NCI-H82 treated with DMSO at 0.1 percent for 48 hours (cell line): ENCODE measurements at regions not wholly inside any gene's neighbourhood (a gene's known extent, or its start where the extent isn't known, plus 50 kb on each side); places are given as distances from the start of the nearest gene placed in this dataset.
A peak's percentile ranks its signal among the peaks of the same experiment; 100 is the strongest.
"Not testable (repeated sequence)": the region's sequence is repeated elsewhere in the genome, so short reads cannot be mapped to it uniquely, and the experiment has no call there.

ENCODE experiments used
- DNase-seq: peaks from one replicate; lab custom pipeline; 2025; ENCODE audit not compliant: unreplicated experiment; lab: John Stamatoyannopoulos, UW

DNA sequence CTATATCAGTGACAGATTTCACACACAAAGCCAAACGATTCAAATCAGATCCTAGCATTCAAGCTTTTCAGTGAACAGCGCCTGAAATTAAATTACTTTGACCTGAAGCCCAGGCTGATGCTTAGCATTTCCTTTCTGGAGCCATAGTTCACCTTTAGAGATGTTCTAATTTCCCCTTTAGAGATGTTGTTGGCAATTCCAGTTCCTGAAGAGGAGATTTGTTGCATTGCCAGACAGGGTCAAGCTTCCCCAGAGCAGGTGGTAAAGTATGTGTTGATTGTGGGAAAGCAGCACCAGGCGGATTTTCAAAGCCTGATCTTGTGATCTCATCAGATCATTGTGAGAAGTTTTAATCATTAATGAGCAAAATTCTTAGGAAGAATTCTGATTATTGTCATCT lies 609.8 kb upstream of the KLF12 start:
- DNase-seq: peak; percentile 57

DNA sequence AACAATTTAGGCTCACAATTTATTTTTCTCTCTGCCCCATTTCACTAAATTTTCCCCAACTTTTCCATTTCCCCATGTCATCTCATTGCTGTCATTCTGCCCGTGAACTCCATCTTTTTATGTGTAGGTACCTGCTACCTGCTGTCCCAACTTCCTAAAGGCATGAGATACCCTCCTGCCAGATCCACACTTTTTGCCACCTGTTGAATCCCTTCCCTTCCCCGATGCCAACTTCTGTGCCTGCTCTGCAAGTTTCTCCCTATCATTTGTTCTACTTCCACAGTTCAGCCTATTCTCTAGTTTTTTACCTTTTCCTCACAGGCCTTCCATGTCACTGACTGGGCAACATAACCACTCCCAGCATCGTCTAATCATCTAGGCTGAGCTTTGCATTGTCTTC lies 607.5 kb upstream of the KLF12 start:
- DNase-seq: no peak

DNA sequence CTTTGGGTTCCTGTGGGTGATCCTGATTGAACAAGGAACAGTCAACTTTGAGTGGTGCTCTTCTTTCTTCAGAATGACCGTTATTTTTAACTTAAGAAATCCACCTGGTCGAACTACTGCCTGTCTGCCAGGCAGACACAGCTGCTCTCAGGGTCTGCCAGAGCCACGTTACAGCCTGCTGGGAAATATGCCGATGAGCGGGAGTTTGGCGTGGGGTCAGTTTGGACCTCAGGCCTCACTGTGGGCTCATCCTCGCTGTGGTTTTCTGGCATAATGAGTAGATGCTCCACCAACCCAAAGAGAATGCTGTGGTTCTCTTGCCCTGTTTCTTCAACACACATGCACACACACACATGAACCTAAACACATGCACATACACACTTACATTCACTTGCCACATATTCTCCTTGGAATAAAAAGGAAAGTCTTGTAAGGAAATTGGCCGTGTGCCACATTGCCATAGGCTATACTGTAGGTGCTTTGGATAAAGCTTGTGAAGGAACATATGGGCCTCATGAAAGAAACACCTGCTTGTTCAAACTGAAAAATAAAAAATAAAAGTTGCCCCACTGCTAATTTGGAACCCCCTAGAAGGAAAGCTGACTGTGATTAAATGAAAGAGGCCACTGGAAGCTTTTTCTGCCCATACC lies 598.7 kb upstream of the KLF12 start:
- DNase-seq: no peak

DNA sequence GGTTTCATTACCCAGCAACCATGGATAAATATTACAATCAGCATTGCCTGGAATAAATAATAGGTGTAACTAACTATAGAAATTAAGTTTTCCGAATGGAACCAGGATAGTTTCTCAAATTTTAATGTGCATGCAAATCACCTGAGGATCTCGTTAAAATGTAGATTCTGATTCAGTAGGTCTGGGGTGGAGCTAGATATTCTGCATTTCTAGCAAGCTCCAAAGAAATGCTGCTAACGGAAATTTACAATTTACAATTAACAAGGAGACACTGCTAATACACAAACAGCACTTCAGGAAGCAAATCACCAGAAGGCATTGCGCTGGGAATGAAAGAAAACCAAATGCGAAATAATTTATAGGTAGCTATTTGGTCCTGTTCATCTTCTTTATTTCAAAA lies 597.5 kb upstream of the KLF12 start:
- no peak for DNase-seq

DNA sequence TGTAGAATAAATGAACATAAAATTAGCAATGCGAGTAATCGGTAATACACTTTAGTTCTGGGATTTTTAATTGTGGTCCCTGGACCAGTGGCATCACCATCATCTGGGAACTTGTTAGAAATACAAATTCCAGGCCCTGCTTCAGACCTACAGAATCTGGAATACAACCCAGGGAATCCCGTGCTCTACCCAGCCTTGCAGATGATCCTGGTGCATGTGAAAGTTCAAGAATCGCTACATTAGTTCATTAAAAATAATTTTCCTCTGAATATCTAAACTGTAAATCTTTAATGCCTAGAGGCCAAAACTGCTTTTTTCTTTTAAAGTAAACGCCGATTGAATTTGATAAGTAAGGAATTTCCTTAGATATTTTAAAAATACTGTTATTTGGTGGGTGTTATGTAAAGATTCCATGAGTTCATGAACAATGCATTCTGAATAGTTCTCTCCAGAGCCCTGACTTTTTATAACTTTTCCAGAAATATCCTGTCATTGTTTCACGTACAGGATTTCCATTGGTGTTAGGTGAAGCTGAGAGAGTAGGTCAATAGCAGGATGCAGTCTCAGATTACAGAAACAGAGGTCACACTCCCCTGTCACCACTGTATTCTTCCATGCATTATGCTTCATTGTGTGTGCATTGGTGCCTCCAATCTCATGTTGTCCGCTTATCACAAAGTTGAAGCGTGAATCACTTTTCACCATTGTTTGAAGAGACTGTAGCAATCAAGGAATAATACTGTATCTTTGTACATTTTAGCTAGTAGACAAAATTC lies 596.5 kb upstream of the KLF12 start:
- no peak for DNase-seq

DNA sequence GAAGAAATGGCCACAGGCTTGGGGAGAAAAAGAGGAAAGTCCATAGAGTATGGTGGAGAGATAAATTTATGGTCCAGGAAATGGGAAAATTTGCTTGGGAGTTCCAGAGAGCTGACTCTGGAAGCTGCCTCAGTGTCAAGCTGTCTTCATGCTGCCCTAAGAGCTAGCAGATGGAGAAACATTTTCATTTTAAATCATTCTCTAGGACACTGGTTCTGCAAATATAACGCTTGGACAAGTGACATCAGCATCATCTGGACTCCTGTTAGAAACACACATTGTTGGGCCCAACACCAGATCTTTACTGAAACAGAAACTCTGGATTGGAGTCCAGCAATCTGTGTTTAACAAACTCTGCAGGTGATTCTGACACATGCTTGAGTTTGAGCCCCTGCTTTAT lies 592.0 kb upstream of the KLF12 start:
- DNase-seq: no peak

DNA sequence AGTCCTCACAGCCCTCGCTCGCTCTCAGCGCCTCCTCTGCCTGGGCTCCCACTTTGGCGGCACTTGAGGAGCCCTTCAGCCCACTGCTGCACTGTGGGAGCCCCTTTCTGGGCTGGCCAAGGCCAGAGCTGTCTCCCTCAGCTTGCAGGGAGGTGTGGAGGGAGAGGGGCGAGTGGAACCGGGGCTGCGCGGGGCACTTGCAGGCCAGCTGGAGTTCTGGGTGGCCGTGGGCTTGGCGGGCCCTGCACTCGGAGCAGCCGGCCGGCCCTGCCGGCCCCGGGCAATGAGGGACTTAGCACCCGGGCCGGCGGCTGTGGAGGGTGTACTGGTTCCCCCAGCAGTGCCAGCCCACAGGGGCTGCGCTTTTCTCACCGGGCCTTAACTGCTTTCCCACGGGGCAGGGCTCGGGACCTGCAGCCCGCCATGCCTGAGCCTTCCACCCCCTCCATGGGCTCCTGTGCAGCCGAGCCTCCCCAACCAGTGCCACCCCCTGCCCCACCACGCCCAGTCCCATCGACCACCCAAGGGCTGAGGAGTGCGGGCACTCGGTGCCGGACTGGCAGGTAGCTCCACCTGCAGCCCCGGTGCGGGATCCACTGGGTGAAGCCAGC lies 584.1 kb upstream of the KLF12 start:
- DNase-seq: not testable (repeated sequence)

DNA sequence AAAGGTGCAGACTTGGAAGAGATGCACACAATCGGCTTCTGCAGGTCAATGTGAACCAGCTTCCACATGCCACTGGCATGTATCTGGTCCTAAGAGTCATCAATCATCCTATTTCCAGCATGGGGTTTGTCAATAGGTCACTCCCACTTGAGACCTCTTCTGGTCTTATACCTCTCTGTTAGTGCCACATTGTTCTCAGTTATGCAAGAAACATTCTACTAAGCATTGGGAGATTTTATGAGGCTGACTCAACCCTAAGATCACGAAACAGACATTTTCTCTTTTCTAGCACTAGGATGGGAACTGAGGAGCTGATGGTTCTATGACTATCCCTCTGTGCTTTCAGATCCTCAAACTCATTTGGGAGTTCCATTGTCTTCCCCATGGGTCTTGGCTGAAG lies 581.5 kb upstream of the KLF12 start:
- no peak for DNase-seq

DNA sequence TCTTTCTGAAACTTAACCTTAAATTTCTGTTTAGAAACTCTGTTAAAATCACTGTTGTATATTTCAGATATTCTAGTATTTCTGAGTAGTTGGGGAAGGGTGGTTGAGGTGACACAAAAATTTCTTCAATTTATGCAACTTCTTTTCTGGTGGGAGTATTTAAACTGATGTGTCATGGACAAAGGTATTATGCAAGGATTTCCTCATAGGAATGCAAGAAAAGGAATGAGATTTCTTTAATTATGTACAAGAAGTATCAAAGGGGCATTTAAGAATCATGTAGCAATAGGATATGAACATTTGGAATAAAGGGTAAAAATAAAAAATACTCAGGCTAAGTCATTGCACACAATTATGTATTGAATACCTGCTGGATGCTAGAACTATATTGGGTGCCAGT lies 575.8 kb upstream of the KLF12 start:
- DNase-seq: no peak

DNA sequence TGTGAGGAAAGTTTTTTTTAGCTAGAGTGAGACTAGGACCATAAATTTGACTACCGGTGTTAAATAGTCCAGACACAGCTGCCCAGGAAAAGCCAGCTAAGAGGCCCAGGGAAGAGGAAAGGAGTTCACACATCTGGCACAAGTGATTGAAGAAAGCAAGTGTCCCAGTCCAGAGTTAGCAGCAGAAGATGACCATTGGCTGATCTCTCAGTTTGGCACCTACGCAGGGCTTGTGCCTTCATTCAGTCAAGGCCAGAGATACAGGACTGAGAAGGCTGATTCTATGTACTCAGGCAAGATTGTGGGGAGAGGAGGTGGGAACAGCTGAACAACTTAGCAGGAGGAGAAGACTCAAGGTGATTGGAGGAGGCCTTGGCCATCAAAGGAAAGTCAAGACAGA lies 575.0 kb upstream of the KLF12 start:
- no peak for DNase-seq

DNA sequence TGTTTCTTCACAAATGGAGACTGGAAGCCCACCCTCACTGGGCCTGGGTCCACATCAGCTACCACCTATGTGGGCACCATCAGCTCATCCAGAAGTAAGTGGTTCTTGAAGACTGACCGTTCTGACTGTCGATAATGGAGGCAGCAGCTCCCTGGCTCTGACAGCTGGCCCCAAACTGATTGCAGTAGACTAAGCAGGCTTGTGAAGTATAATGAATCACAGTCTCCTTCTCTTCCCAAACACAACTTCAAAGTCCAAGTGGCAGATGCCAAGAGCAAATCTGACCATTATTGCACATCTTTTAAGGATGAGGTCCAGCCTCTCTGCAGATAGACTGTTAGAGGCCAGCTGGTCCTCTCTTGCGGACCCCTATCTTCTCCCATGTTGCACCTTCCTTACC lies 574.4 kb upstream of the KLF12 start:
- DNase-seq: no peak

DNA sequence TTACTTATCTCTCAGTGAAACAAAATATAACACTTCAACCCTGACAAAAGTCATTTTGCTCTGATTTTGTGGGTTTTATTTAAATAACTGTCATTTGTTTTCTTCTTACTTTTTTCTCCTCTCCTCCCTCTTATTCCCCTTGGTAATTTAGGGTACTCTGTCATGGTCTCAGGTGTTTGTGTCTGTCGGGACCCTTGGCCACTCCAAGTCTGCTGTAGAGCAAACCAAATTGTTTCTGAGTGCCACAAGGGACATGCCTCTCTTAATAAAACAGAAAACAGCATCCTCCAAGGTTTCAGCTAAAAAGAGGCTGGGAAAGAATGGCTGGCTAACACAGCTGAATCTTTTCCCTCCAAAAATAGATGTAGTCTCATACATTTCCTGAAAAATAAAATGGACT lies 573.1 kb upstream of the KLF12 start:
- no peak for DNase-seq

DNA sequence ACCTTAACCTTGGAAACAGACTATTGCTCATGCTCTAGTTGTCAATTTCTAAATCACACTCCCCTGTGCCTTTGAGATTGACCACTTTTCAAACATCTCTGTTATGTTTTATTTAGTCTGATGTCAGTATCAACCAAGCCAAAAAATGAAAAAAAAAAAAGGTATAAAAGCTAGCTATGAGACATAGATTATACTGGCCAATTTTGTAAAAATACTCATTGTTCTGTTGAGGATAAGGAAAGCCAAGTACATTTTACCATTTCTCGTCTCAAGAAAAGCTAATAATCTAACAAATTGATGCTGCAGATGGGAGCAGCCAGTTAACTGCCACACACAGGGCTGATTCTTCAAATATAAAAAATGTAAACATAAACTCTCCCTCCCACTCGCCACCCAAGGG lies 572.6 kb upstream of the KLF12 start:
- no peak for DNase-seq

DNA sequence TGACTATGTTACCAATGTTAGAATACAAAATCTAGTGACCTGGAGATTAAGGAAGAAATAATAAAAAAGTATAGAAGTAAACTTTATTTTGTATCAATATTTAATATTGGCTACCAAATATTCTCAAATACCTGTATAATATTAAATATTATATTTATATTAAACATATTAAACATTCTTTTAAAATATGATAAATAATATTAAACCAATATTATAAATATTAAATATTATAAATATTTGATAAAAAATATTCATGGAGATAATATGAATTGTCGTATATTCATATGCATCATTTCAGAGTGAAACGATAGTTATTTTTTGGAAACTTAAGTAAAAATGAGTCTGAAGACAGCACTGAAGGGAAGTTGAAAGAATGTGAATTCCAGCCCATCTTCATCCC lies 571.2 kb upstream of the KLF12 start:
- DNase-seq: no peak

DNA sequence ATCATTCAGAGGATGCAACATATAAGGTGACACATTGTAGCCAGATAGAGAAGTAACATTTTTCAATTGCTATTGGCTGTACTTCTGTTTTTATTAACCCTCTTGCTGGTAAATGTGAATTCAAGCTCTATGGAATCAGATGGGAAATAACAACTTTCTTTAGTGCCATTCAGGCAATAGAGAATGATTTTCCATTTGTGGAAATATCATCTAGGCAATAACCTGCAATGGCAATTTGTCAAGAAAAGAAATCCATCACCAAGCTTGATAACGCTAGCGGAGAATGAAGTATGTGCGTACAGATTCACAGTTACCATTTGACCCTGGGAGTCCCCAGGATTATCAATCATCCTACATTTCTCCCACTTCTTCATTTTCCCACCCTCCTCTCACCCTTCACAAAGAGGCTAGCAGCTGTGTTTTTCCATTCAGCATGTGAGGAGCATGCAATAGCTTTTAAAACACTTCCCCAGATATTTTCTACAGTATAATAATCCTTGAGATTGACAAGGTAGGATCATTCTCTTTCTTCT lies 569.7 kb upstream of the KLF12 start:
- no peak for DNase-seq

DNA sequence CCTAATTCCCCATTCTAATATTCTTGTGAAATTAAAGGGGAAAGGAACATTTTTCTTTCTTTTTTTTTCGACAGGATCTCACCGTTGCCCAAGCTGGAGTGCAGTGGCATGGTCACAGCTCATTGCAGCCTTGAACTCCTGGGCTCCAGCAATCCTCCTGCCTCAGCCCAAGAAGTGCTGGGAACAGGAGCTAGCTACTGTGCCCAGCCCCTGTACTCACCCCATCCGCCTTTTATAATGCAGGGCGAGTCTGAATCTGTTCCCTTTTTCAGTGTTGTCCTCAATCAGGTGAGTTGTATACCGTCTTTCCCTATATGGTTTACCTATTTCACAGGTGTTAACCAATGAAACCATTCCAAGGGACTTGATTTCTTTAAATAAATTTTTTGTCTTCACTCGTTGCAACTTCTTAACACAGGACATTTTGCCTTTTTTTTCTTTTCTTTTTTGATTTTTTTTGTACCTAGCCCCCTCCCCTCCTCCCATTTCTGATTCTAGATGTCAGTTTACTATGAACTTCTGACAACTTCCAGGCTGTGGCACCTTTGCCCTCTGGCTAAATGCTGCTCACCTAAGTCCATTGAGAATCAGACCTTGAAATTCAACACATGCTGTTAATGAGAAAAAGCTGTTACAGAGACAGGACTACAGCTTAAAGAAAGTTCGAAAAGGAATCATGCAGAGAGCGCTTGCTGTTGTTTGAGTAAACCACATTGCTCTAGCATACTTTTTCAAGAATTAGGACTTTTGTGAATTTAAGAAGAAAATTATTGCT lies 562.1 kb upstream of the KLF12 start:
- no peak for DNase-seq

DNA sequence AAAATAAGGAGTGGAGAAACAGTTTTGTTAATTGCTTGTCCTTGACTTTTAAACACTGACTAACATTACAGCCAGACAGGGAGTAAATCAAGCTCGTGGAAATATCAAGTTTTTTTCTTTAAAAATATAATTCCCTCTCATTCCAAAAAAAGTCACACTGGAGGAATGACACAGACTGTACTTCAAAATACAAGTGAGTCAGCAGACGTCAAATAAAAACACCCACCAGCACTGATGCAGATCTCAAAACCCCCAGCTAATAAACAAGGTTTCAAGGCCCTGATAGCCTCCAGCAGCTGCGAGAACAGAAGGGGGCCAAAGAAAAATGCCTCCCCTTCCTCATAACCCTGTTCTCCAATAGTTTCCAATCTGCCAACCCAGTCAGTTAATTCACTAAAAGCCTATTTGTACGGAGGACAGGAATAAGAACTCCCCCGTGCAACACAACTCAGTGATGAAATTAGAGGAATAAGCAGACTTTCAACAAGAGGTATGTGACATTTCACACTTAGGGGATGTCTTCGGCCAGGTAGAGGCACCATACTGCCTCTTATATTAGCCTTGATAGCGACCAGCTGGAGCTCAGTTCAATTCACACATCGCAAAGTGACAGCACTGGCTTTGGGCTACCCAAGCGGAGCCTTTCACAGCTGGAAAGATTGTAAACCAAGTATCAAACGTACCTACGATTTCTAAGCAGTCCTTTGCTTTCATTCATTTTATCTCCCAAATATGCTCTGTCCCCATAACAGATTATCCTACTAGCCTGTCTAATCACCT lies 561.0 kb upstream of the KLF12 start:
- DNase-seq: no peak

DNA sequence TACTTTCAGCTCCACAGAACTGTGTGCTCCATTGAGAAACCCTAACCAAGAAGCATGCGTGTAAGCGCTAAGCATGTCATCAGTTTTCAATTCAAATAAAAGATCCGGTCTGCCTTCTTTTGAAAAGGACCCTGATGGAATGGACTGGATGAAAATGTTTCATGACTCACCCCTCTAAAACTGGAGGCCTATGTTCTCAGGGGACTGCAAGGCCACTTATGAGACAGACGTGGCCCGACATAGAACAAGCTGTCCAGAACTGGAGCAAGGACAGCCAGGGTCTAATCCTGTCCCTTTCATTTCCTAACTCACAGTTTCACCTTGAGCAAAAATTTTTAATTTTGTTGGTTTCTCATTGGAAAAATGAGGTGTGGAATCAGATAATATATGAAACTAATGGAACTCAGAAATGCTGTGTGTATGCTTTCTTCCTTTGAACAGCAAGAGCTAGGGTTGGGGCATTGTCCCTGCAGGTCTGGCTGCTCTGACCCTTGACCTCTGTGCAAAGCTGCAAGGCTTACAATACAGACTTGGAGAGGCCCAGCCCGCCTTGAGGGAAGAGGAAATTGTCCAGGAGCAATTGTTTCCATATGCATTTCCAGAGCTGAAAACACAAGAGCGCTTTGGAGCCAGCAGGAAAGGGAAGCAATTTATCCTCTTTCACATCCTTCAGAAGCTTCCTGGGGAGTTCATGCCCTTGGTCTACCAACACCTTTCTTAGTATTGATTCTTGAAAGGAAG lies 553.4 kb upstream of the KLF12 start:
- DNase-seq: no peak

DNA sequence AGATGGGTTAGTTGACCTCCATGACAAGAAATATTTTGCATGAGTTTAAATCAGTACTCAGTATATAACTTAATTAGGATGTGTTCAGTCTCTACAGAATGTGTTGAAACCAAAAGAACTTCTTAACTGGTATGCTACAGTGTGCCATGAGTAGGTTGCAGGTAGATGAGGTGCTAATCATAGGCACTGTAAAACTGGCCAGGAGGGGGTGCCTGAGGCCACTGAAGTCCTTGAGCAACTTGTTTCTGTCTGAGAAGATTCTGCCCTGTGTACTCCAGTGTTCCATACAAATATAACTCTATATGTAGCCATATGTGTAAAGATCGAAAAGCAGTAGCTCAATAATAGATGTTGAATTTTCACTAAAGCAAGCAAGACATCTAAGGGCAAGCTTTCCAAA lies 549.2 kb upstream of the KLF12 start:
- no peak for DNase-seq

DNA sequence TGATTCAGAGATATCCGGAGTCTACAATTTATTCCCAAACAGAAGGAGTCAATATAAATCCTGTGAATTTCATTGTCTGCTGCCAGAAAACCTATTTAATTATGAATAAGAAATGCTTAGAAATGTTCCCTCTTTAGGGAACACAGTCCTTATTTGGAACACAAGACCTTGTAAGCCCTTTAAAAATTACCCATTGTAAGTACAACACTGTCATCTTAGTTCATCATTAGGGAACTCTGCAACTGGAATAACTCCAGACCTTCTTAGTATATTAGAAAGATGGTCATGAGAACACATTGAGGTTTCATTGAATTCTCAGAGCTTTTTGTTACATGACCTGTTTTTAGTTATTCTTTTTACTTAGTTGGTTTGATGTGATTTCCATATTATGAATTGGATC lies 548.5 kb upstream of the KLF12 start:
- no peak for DNase-seq
